Erythroblast (primary cell): ENCODE measurements at regions not wholly inside any gene's neighbourhood (a gene's known extent, or its start where the extent isn't known, plus 50 kb on each side); places are given as distances from the start of the nearest gene placed in this dataset.

Experiments
- GATA1 ChIP-seq: IDR thresholded peaks from 2 replicates; pipeline ENCODE4 v1.6.1; 2011; ENCODE audit warnings: low read depth, mild to moderate bottlenecking, control low read depth, low read length, moderate library complexity
- POLR2A ChIP-seq: IDR thresholded peaks from 2 replicates; pipeline ENCODE4 v1.6.1; 2011; ENCODE audit warnings: mild to moderate bottlenecking, low read length

GRCh38 chr5:51986733-51987132, 603.5 kb downstream of the ISL1 start:
- TF ChIP-seq POLR2A, result no peak
- no peak for TF ChIP-seq GATA1
